Lower leg skin (tissue), 3 donors: ENCODE measurements at regions not wholly inside any gene's neighbourhood (a gene's known extent, or its start where the extent isn't known, plus 50 kb on each side); places are given as distances from the start of the nearest gene placed in this dataset.

ENCODE experiments used
- CTCF ChIP-seq, 3 donors: fragments of 450-650 bp; IDR thresholded peaks; one replicate each; pipeline ENCODE4 v1.5.1; 2016; ENCODE audit warnings: antibody characterized with exemption in 3 of 3, mild to moderate bottlenecking in 3 of 3, moderate library complexity in 2 of 3
- POLR2A ChIP-seq, 2 donors: fragments of 450-650 bp; IDR thresholded peaks; one replicate each; pipeline ENCODE4 v1.6.1; 2016 to 2017; ENCODE audit warnings: antibody characterized with exemption in 2 of 2, mild to moderate bottlenecking in 1 of 2, moderate library complexity in 1 of 2

- no peak for TF ChIP-seq POLR2A (IDR thresholded peaks at IDR 0.05)
- TF ChIP-seq CTCF (IDR thresholded peaks at IDR 0.05) = no peak
Measured at GRCh38 chr7:68246189-68246633, 1249.6 kb downstream of the TYW1 start.
